Heart right ventricle (tissue), 16 donors: ENCODE measurements at regions not wholly inside any gene's neighbourhood (a gene's known extent, or its start where the extent isn't known, plus 50 kb on each side); places are given as distances from the start of the nearest gene placed in this dataset.
"Not testable (repeated sequence)": the region's sequence is repeated elsewhere in the genome, so short reads cannot be mapped to it uniquely, and the experiment has no call there.

Experiments
- ATAC-seq, 8 donors: fragments of 200-7000 bp; cut with Tn5 transposase; one replicate each; pipeline ENCODE4 v1.9.1; 2020; ENCODE audit warnings: mild to moderate bottlenecking in 8 of 8, moderate library complexity in 8 of 8, moderate number of reproducible peaks in 1 of 8
- DNase-seq, 2 donors: peaks; one replicate each; pipeline ENCODE4 v3.0.0-alpha.2; 2020
- H3K27ac ChIP-seq, 10 donors: fragments of 200-600 bp; sonication (generic) in 2 of 10; one replicate each; pipeline versions ENCODE4 v1.5.0 to v1.8.0; 2020 to 2022; ENCODE audit warnings: mild to moderate bottlenecking in 3 of 10
- H3K27me3 ChIP-seq, 7 donors: fragments of 200-600 bp; one replicate each; pipeline ENCODE4 v1.8.0; 2021 to 2022; ENCODE audit warnings: mild to moderate bottlenecking in 2 of 7
- H3K36me3 ChIP-seq, 9 donors: fragments of 200-600 bp; sonication (generic) in 1 of 9; one replicate each; pipeline versions ENCODE4 v1.5.0 to v1.8.0; 2020 to 2022; ENCODE audit warnings: mild to moderate bottlenecking in 2 of 9
- H3K4me1 ChIP-seq, 9 donors: fragments of 200-600 bp; sonication (generic) in 1 of 9; one replicate each; pipeline versions ENCODE4 v1.5.0 to v1.8.0; 2020 to 2022; ENCODE audit warnings: mild to moderate bottlenecking in 4 of 9
- H3K4me3 ChIP-seq, 10 donors: fragments of 200-600 bp; sonication (generic) in 2 of 10; one replicate each; pipeline versions ENCODE4 v1.5.0 to v1.8.0; 2020 to 2022; ENCODE audit warnings: mild to moderate bottlenecking in 7 of 10, moderate library complexity in 2 of 10
- H3K9me3 ChIP-seq, 11 donors: fragments of 200-600 bp in 10 of 11; sonication (generic) in 2 of 11; one replicate each; pipeline versions ENCODE4 v1.5.0 to v1.8.0; 2013 to 2022; ENCODE audit warnings: mild to moderate bottlenecking in 2 of 11, control low read depth in 1 of 11, moderate library complexity in 1 of 11
- WGBS, 2 donors: extraction: QIAGEN DNeasy Blood & Tissue Kit; methylation state at CpG; one replicate each; pipeline ENCODE4 v1.1.7; 2013; ENCODE audit warnings: inconsistent platforms in 1 of 2; 5-methylcytosine and 5-hydroxymethylcytosine counted together
- intact Hi-C, 10 donors: fragments of 100-400 bp; cut with DNase I; formaldehyde crosslinking; loops; one replicate each; pipeline versions ENCODE4 v1.11.1 to v1.14.2; 2022
- TF ChIP-seq, protein P1 (sequence below), 9 donors: fragments of 200-600 bp; sonication (generic) in 2 of 9; IDR thresholded peaks; one replicate each; pipeline versions ENCODE4 v1.5.0 to v1.8.0; 2021 to 2022; ENCODE audit warnings: antibody characterized with exemption in 9 of 9, mild to moderate bottlenecking in 5 of 9, moderate library complexity in 1 of 9
- donor health status: Arrhythmogenic right ventricular cardiomyopathy.
- donor health status: ischemic (EF 13 %, LVEDD 7.1; RV severe dilation, severe dysfunction).
- donor health status: healthy with polysubstance abuse.
- donor health status: DM: no; HTN: yes; CAD: no.
- donor health status: DM: no; HTN: no; CAD: no.
- donor health status: ischemic (EF 25% LVEDD 6.9; RV normal size, moderate dysfunction).
- donor health status: ischemic (EF 25% LVEDD 5.7; RV mildly dilated, moderate dysfunction).
- donor health status: healthy.
- donor health status: DM: yes; HTN: yes; CAD: no.
- donor health status: Ischemic cardiomyopathy.
- donor health status: ischemic (EF 35%, LVEDD 5.7; RV mildly dilated, moderate dysfunction).
- donor health status: nonischemic (EF 11% LVEDD 7.7; RV severe dilation, severe dysfunction).
- donor health status: DM: yes; HTN: yes; CAD: no.
- donor health status: PGD.
- donor health status: ischemic (EF 29% LVEDD 5.4; RV normal size, mild dysfunction).
- donor health status: nonischemic (EF 23%, LVEDD 6.1; RV moderate dilation, normal function).

DNA sequence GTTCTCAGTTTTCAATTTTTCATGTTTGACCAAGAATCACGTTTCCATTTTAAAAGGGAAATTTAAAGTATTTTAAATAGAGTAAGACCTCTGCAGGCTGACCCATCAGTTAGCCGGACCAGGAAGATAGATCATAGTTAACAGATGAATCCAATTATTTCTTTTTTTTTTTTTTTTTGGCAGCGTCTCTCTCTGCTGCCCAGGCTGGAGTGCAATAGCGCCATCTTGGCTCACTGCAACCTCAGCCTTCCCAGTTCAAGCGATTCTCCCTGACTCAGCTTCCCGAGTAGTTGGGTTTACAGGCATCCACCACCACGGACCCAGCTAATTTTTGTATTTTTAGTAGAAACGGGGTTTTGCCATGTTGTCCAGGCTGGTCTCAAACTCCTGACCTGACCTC is 256.7 kb upstream of the CNR1 start:
- DNase-seq (no peak), ATAC-seq (no peak)
- H3K4me1 ChIP-seq, result no peaks in the 10 kb centered on the region
- 80 to 84% methylated on average over 8 of the region's 8 CpGs for WGBS, 2 donors
- H3K27me3 ChIP-seq, result no peaks in the 10 kb centered on the region
- no peaks in the 10 kb centered on the region for H3K9me3 ChIP-seq
- no peak overlapping the region for H3K27ac ChIP-seq
- TF ChIP-seq, protein P1, sequence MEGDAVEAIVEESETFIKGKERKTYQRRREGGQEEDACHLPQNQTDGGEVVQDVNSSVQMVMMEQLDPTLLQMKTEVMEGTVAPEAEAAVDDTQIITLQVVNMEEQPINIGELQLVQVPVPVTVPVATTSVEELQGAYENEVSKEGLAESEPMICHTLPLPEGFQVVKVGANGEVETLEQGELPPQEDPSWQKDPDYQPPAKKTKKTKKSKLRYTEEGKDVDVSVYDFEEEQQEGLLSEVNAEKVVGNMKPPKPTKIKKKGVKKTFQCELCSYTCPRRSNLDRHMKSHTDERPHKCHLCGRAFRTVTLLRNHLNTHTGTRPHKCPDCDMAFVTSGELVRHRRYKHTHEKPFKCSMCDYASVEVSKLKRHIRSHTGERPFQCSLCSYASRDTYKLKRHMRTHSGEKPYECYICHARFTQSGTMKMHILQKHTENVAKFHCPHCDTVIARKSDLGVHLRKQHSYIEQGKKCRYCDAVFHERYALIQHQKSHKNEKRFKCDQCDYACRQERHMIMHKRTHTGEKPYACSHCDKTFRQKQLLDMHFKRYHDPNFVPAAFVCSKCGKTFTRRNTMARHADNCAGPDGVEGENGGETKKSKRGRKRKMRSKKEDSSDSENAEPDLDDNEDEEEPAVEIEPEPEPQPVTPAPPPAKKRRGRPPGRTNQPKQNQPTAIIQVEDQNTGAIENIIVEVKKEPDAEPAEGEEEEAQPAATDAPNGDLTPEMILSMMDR (IDR thresholded peaks at IDR 0.05), result no peak
- no peaks in the 10 kb centered on the region for H3K36me3 ChIP-seq
- intact Hi-C loops, result no loop called here
- no peak overlapping the region for H3K4me3 ChIP-seq

DNA sequence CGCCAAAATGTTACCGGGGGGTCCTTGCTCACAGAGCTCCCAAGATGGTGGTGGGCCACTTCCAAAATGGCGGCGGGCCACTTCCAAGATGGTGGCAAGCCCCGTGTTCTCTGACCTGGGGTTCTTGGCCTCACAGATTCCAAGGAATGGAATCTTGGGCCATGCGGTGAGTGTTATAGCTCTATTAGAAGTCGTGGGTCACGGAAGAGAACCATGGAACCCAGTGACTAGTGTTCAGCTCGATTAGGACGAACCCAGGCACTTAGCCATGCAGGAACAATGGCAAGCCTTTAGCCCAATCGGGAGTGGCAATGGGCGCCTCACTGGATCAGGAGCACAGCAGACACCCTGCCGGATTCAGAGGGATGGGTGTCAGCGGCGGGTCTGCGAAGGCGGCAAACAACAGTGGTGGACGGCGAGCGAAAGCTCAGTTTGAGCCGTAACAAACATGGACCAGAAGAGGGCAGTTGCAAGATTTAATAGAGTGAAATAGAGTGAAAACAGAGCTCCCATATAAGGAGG is 254.9 kb upstream of the CNR1 start:
- H3K4me1 ChIP-seq, H3K4me3 ChIP-seq, H3K36me3 ChIP-seq, DNase-seq, intact Hi-C loops, H3K27ac ChIP-seq, H3K27me3 ChIP-seq, H3K9me3 ChIP-seq, ATAC-seq: not testable (repeated sequence)
- 91 to 94% methylated on average over 17 to 20 of the region's 21 CpGs for WGBS, 2 donors

DNA sequence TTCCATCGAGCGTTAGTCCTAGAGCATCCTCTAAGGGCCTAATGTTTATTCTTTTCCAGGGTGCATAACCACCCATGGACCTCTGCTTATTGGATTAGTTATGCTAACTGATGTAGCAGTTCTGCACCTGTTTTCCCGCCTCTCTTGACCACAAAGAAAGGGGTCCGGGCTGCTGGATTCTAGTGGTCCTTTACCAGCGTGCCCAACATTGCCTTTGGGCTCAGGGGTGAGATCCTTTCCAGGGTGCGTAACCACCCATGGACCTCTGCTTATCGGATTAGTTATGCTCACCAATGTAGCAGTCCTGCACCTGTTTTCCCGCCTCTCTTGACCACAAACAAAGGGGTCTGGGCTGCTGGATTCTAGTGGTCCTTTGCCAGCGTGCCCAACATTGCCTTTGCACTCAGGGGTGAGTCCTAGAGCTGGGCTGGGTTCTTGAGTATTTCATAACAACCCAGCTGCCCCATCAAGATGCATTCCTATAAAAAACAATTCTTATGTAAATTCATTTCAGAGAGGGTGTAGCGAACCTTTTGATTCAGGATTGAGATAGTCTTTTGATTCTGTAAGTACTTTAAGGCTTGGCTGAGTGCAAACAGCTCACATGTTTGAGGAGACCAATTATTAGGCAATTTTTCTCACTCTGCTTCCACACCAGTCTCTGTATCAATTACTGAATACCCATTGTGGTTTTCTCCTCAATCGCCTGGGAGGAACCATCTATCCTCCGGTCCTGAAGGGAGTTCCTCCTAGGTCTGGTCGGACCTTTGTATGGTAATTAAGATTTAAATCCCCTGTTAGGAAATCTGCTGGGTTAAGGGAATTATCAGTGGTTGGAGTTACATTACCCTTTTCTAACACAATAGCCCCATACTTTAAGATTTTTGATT is 253.0 kb upstream of the CNR1 start:
- H3K27ac ChIP-seq, intact Hi-C loops, H3K27me3 ChIP-seq, H3K36me3 ChIP-seq, DNase-seq, ATAC-seq, H3K9me3 ChIP-seq, H3K4me3 ChIP-seq, H3K4me1 ChIP-seq: not testable (repeated sequence)
- 83 to 85% methylated on average over 13 of the region's 13 CpGs for WGBS, 2 donors

DNA sequence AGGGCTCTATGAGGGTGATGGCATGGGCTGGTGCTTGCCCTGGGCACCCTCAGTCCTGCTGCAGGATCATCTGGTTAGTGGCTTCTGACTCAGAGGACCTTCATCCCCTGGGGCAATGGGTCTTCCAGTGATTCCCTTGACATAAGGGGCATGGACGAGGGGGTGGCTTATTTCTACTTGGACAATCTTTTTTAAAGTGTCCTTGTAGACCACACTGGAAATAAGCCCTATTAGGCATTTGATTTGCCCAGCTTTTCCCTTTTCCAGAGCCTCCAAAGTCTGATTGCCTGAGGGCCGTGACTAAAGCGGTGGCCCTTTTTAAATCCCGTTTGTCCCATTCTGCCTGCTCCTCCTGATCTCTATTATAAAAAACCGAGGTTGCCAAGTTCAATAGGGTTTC is 251.2 kb upstream of the CNR1 start:
- H3K27me3 ChIP-seq, intact Hi-C loops, ATAC-seq, H3K36me3 ChIP-seq, H3K4me3 ChIP-seq, DNase-seq, H3K4me1 ChIP-seq, H3K27ac ChIP-seq, H3K9me3 ChIP-seq: not testable (repeated sequence)
- 68 to 72% methylated on average over 5 of the region's 5 CpGs for WGBS, 2 donors

DNA sequence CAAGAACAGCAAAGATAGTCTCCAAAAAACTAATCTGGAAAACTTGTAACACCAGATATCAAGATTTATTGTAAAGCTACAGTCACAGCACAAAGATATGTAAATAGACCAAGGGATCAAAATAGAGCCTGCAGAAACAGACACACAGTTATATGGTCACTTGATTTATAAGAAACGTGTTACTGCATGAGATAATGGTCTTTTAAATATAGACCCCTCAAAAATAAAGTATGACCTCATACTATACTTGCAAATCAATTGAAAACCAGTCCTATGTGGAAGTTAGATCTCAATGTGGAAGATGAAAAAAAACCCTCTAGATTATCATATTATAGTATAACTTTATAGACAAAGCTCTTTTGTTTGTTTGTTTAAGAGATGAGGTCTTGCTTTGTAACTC is 247.3 kb upstream of the CNR1 start:
- Histone ChIP-seq H3K9me3 (peaks cover 0 to 6% (median 0%) of the 10 kb centered on the region in 11 donors), H3K27ac (no peak overlapping the region), H3K27me3 (no peaks in the 10 kb centered on the region), H3K36me3 (no peaks in the 10 kb centered on the region), H3K4me3 (no peak overlapping the region), H3K4me1 (no peaks in the 10 kb centered on the region)
- TF ChIP-seq, protein P1 (IDR thresholded peaks at IDR 0.05), result no peak
- intact Hi-C loops, result no loop called here
- ATAC-seq, result no peak
- DNase-seq, result no peak
- WGBS, 2 donors, result 0 to 20% methylated on average over 1 of the region's 1 CpG

GRCh38 chr6:88408355-88408754 is 242.2 kb upstream of the CNR1 start:
- H3K36me3 ChIP-seq, H3K27me3 ChIP-seq, H3K27ac ChIP-seq, intact Hi-C loops, ATAC-seq, H3K4me1 ChIP-seq, H3K4me3 ChIP-seq, DNase-seq, H3K9me3 ChIP-seq: not testable (repeated sequence)
- 77 to 84% methylated on average over 4 of the region's 4 CpGs for WGBS, 2 donors

DNA sequence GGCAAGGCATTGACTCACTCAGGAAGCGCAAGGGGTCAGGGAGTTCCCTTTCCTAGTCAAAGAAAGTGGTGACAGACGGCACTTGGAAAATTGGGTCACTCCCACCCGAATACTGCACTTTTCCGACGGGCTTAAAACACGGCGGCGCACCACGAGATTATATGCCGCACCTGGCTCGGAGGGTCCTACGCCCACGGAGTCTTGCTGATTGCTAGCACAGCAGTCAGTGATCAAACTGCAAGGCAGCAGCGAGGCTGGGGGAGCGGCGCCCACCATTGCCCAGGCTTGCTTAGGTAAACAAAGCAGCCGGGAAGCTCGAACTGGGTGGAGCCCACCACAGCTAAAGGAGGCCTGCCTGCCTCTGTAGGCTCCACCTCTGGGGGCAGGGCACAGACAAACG is 240.5 kb upstream of the CNR1 start:
- H3K9me3 ChIP-seq, DNase-seq, H3K27ac ChIP-seq, H3K4me3 ChIP-seq, H3K4me1 ChIP-seq, H3K36me3 ChIP-seq, ATAC-seq, H3K27me3 ChIP-seq, intact Hi-C loops: not testable (repeated sequence)
- WGBS, 2 donors, result 70 to 78% methylated on average over 19 of the region's 19 CpGs
